GM19372 (cell line): ENCODE measurements at regions not wholly inside any gene's neighbourhood (a gene's known extent, or its start where the extent isn't known, plus 50 kb on each side); places are given as distances from the start of the nearest gene placed in this dataset.
"Not testable (repeated sequence)": the region's sequence is repeated elsewhere in the genome, so short reads cannot be mapped to it uniquely, and the experiment has no call there.

Experiments
- ATAC-seq: cut with Tn5 transposase; IDR thresholded peaks from one replicate; pipeline ENCODE4 v1.9.1; 2021; ENCODE audit warnings: mild to moderate bottlenecking, low read depth, moderate library complexity; ENCODE audit not compliant: unreplicated experiment

- no peak for ATAC-seq
Observed at GRCh38 chr11:23423104-23423503, 562.8 kb upstream of the CCDC179 start.

- ATAC-seq, result no peak
Observed at GRCh38 chr11:23423656-23424055, 563.4 kb upstream of the CCDC179 start.

- no peak for ATAC-seq
Observed at GRCh38 chr11:23425381-23425780, 565.1 kb upstream of the CCDC179 start.

- no peak for ATAC-seq
Observed at GRCh38 chr11:23429569-23429968, 569.3 kb upstream of the CCDC179 start.

GRCh38 chr11:23453522-23453921 is 593.2 kb upstream of the CCDC179 start:
- no peak for ATAC-seq

GRCh38 chr11:23455321-23455891 is 595.1 kb upstream of the CCDC179 start:
- no peak for ATAC-seq

GRCh38 chr11:23457641-23458040 is 597.4 kb upstream of the CCDC179 start:
- ATAC-seq, result no peak

- no peak for ATAC-seq
Observed at GRCh38 chr11:23471878-23472277, 611.6 kb upstream of the CCDC179 start.

GRCh38 chr11:23473782-23474181 is 613.5 kb upstream of the CCDC179 start:
- ATAC-seq, result no peak

GRCh38 chr11:23480736-23481135 is 620.5 kb upstream of the CCDC179 start:
- ATAC-seq, result no peak

- not testable (repeated sequence) for ATAC-seq
Observed at GRCh38 chr11:23484146-23484545, 623.9 kb upstream of the CCDC179 start.

- ATAC-seq, result not testable (repeated sequence)
Observed at GRCh38 chr11:23484618-23485017, 624.3 kb upstream of the CCDC179 start.

- no peak for ATAC-seq
Observed at GRCh38 chr11:23490557-23491235, 630.4 kb upstream of the CCDC179 start.

- no peak for ATAC-seq
Observed at GRCh38 chr11:23494981-23495380, 634.7 kb upstream of the CCDC179 start.

GRCh38 chr11:23496340-23496739 is 636.1 kb upstream of the CCDC179 start:
- ATAC-seq, result no peak

GRCh38 chr11:23497040-23497439 is 636.8 kb upstream of the CCDC179 start:
- ATAC-seq, result no peak

GRCh38 chr11:23502389-23502788 is 642.1 kb upstream of the CCDC179 start:
- ATAC-seq, result no peak

GRCh38 chr11:23502826-23503225 is 642.6 kb upstream of the CCDC179 start:
- no peak for ATAC-seq

- no peak for ATAC-seq
Observed at GRCh38 chr11:23509023-23509422, 648.7 kb upstream of the CCDC179 start.

GRCh38 chr11:23509821-23510220 is 649.5 kb upstream of the CCDC179 start:
- no peak for ATAC-seq

GRCh38 chr11:23519194-23519593 is 658.9 kb upstream of the CCDC179 start:
- ATAC-seq, result no peak

- no peak for ATAC-seq
Observed at GRCh38 chr11:23520226-23520960, 660.1 kb upstream of the CCDC179 start.
